ENCODE measurements at regions not wholly inside any gene's neighbourhood (a gene's known extent, or its start where the extent isn't known, plus 50 kb on each side); places are given as distances from the start of the nearest gene placed in this dataset.

DNA sequence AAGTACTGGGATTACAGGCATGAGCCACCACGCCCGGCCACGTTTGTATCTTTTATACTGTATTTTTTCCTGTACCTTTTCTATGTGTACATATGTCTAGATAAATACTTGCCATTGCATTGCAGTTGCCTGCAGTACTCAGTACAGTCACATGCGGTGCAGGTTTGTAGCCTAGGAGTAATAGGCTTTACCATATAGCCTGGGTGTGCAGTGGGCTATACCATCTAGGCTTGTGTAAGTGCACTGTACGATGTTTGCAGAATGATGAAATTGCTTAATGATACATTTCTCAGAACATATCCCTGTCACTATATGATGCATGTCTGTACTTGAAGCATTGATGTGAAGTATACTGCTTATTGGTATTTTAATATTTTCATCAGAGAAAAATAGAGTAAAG, 115.4 kb upstream of the PUDP start:
- TF ChIP-seq, protein P1, sequence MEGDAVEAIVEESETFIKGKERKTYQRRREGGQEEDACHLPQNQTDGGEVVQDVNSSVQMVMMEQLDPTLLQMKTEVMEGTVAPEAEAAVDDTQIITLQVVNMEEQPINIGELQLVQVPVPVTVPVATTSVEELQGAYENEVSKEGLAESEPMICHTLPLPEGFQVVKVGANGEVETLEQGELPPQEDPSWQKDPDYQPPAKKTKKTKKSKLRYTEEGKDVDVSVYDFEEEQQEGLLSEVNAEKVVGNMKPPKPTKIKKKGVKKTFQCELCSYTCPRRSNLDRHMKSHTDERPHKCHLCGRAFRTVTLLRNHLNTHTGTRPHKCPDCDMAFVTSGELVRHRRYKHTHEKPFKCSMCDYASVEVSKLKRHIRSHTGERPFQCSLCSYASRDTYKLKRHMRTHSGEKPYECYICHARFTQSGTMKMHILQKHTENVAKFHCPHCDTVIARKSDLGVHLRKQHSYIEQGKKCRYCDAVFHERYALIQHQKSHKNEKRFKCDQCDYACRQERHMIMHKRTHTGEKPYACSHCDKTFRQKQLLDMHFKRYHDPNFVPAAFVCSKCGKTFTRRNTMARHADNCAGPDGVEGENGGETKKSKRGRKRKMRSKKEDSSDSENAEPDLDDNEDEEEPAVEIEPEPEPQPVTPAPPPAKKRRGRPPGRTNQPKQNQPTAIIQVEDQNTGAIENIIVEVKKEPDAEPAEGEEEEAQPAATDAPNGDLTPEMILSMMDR (IDR thresholded peaks at IDR 0.05) = peak in 2 of 6 experiments; percentile 9 to 32
- no peak for TF ChIP-seq POLR2A (IDR thresholded peaks at IDR 0.05)

Data from esophagus squamous epithelium (tissue), 4 donors.